C1 segment of cervical spinal cord (tissue), 14 donors: ENCODE measurements at regions not wholly inside any gene's neighbourhood (a gene's known extent, or its start where the extent isn't known, plus 50 kb on each side); places are given as distances from the start of the nearest gene placed in this dataset.
"Not testable (repeated sequence)": the region's sequence is repeated elsewhere in the genome, so short reads cannot be mapped to it uniquely, and the experiment has no call there.

Experiments used
- DNase-seq, 14 donors: peaks; one replicate each; lab custom pipeline; 2025; lab: John Stamatoyannopoulos, UW

DNA sequence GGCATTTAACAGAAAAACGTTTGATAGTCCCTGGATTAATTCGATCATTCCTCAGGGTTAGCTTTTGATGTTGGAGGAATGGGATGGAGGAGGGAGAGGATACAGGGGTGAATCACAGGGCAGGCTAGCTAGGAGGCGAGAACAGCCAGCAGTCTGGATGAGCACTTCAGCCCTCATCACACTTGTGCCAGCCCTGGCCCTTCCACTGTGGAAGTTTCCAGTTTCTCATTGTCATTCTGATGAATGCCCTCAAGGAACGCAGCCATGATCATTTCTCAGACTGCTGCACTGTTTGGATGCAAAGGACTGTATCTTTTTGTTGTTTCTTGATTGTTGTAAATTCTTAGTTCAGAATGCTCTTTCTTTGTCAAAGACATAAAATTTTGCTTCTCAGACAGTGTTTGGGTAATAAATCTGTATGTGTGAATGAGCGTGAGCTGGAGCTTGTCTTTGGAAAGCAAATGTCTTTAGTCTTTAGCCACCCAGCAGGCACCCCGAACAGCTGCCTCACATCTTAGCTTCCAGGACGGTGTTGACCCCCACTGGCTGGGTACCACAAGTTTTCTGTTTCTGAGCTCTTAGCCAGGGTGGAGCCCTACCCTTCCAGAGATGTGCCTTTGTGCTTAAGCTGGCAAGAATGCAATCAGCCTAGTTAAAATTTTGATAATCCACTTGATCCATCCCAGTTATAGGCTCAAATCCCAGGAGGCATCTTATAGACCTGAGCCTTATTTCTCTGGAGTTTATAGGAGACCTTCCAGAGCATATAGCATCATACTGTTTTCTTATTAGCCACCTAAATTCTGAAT lies 121.1 kb downstream of the PDCD6IP start:
- peak in 4 of 14 donors; percentile 1 to 22 (median 12) for DNase-seq

DNA sequence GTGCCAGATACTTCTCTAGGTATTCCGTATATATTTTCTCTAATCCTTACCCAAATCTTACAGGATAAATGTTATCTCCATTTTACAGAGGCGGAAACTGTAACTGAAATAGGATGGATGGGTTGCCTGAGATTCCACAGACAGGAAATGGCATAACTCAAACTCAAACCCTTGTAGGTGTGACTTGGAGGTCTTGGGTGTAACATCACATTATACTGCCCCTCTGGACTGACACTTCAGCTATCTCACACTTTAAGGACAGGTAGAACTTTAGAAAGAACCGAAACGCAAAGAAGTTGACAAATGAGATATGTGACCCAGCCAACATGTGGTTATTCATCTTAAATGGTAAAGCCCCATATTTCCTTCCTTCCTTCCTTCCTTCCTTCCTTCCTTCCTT lies 122.1 kb downstream of the PDCD6IP start:
- DNase-seq, result no peak

DNA sequence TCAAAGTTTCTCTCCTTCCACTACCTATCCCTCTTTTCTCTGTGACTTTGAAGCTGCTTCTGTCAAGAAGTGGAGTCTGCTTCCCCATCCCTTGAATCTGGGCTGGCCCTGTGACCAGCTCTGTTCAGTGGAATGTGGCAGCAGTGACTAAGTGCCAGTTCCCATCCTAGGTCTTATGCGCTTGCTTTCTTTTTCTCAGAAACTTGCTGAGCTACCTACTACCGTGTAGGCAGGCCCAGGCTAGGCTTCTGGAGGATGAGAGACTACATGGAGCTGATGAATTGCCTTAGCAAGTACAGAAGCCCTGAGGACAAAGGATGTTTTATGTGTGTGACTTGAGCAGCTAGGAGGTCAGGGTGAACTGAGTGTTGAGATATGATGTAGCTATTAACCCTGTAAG lies 123.2 kb downstream of the PDCD6IP start:
- no peak for DNase-seq

DNA sequence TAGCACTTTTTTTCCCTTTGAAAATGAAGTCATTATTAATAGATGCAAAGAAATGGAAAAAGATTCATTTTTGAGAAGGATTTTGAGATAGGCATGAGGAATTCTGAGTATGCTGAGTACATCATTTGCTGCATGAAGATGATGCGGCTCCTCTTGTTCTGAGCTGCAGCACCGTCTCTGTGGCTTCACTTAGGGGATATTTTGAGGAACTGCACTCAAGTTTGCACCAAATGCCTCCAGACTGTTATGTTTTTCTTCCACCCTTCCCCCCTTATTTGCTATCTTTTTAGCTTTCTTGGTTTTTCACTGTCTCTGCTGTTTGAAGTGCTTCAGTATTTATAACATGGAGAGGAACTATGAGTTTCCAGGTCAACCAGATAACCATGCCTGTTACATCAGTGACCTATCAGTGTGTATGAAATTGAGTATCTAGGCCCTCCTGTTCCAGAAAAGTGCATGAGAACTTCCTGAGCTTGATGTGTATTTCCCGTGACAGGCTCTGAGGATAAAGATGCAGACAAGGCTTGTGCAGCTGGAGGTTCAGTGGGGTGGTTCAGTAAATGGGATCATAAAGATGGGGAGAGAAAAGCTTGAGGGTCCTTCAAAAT lies 128.7 kb downstream of the PDCD6IP start:
- DNase-seq, result no peak

DNA sequence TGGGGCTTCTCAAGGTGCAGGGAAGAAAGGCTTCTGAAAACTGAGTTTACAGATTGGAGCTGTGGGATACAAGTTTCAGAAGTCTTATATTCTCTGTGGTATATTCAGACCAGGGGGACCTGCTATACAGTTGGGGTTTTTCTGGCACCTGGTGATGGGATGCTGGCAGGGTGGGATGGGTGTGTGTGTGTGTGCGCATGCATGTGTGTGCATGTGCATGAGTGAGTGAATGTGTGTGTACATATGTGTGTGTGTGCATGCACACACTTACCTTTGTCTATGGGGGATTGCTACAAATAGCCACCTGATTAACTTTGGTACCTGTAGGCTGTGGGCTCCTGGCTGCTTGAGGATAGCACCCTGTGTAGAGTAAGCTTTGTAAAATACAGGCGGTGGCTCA lies 131.4 kb downstream of the PDCD6IP start:
- no peak for DNase-seq

DNA sequence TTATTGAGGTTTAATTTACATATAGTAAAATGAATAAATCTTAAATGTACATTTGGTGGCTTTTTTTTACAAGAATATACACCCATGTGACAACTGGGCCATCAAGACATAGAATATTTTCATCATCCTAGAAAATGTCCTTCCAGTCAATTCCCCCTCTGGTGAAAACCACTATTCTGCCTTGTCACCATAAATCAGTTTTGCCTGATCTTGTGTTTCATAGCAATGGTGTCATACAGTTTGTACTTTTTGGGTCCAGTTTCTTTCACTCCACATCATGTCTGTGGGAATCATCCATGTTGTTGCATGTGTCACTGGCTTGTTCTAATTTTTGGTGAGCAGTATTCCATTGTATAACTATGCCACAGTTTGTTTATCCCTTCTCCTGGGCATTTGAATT lies 133.1 kb downstream of the PDCD6IP start:
- no peak for DNase-seq

DNA sequence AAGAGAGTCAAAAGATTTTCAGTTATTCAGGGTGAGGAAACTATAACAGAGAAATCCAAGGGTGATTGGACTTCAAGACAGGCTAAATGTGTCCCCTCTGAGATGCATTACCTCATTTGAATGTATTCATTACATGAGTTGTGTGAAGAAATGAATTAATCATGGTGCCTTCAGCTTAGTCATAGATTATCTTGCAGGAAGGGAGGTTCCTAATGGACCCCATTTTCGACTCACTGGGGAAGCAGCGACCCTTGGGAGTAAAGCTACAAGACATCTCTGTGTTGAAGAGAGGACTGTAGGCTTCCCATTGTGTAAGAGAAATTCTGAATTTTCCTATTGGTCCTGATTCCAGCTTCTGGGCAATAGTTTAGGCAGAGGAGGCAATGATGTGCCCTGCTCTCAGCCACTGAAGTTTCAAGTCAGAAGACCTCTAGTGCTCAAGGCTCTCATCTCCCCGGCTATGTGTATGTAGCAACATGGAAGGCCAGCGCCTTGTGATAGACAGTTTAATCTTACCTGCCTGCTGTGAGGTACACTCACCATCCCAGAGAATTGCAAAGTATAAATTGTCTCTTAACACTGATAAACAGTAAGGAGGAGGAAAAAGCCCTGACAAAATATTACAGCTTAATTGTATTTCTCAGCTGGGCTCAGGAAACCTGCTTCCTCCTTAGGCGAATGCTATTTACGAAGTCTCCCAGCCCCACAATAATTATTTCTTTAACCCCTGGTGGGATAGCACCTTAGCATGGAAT lies 133.8 kb downstream of the PDCD6IP start:
- no peak for DNase-seq

DNA sequence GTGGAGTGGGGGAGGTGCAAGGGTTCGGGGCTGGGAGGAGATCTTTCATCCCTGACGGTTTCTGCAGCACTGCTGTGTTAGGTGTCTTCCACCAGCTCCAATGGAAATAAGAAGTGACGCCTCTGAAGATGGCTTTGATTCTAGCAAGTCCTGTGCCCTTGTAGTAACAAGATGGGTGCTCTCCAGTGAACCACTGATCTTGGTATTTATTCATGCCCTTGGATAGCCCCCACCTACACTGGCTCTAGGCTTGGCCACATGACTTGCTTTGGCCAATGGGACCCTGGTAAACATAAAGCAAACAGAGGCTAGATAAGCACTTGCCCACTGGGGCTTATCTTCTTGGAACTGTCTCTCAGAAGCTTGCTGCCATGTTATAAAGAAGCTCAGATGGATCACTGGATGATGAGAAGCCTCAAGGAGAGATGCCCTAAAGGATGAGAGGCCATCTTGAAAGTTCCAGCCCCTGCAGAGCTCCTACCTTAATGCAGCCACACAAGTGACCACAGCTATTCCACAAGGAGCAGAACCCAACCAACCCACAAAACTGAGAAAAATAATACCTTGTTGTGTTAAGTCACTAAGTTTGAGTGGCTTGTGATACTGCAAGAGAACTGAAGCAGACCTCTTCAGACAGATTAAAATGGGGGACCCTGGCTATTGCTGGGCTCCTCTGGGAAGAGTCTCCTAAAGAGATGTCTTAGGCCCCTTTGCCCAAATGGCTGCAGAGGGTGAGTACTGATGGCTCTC lies 137.9 kb downstream of the PDCD6IP start:
- DNase-seq, result no peak

DNA sequence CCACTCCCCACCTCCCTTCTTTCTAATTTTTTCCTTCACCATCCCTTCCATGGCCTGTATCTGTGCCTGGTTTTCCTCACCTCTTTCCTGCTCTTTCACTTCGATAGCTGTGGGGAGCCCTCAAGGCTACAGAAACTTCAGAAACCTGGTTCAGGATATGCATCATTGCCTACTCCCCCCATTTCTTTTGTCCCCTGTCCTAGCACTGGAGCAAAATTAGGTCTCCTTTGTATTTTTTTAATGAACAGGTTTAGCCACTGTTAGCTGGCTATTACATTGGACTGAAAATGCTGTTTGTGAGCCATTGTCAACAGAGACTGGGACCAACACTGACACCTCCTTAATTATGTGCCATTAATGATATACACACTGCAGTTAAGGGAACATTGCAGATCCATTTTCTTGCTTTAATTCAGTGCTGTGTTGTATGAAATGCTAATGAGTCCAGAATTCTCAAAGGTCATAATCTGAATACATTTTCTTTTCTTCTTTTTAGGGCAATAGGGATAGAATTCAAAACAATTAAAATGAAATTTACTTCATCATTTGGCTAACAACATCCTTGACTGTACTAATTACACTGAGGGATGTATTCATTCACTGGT lies 138.6 kb downstream of the PDCD6IP start:
- no peak for DNase-seq

DNA sequence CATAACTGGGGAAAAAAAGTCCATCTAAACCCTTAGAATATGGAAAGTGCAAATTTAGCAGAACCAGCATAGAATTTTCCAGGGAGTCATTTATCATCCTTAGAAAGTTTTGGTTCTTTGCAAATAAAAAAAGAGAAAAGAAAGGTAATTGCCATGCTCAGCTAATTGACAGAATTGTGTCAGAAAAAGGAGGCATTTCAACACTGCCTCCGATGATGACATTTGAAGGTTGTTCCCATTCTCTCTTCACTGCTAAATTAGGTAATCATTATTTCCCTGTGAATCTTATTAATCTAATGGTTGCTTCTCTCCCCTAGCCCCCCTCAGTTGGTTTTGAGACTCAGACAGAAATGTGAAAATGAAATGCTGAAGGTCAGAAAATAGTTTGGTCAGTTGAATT lies 139.2 kb downstream of the PDCD6IP start:
- no peak for DNase-seq

DNA sequence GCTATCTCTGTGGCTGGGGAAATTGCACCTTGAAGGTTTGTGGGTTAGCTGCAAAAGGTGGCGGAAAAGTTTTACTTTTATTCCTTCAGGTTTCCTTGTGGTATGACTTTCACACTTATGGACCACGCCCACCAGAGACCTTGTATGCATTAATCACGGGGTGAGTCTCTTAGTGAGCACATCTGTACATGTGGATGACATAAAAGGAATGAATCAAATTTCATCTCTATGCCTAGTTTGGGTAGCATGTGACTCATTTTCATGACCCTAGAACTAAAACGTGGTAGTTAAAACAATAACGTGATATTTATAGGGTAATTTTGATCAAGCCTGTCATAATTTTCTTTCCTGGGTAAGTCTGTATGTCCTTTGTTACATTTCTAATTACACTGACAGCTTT lies 141.7 kb downstream of the PDCD6IP start:
- DNase-seq, result no peak

DNA sequence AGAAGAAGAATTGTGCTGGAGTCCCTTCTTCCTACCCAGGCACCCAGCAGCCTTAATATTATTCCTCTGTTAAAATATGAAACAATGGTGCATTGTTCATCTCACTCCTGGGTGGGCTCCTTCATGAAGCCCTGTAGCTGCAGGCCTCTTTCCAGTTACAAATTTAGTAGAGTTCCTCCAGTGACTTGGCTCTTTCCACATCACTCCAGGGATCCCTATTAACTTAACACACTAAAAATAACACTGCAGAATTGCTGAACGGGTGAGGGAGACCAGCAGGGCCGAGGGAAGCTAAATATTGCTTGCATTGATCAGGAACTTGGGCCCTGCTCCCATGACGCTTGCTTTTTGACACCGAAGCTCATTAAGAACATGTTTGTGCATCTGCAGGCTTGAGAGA lies 142.3 kb downstream of the PDCD6IP start:
- DNase-seq, result peak in 1 of 14 donors; percentile 41

DNA sequence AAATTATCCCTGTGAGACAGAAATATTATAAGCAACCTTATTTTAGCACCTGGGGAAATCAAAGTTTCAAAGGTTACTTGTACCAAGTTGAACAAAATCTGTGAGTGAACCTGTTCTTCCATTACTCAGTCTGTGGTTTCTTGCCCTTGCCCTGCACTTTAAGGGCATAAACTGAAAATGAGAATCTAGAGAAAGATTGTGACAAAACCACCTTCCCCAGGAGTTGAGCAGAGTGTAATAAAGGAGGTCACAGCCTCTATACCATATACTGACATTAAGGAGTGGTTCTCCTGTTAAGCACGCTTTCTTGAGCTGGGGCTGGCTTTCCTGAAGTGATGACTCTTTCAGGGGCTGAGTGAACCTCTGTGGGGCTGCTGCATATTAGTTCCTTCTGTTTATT lies 143.4 kb downstream of the PDCD6IP start:
- no peak for DNase-seq

DNA sequence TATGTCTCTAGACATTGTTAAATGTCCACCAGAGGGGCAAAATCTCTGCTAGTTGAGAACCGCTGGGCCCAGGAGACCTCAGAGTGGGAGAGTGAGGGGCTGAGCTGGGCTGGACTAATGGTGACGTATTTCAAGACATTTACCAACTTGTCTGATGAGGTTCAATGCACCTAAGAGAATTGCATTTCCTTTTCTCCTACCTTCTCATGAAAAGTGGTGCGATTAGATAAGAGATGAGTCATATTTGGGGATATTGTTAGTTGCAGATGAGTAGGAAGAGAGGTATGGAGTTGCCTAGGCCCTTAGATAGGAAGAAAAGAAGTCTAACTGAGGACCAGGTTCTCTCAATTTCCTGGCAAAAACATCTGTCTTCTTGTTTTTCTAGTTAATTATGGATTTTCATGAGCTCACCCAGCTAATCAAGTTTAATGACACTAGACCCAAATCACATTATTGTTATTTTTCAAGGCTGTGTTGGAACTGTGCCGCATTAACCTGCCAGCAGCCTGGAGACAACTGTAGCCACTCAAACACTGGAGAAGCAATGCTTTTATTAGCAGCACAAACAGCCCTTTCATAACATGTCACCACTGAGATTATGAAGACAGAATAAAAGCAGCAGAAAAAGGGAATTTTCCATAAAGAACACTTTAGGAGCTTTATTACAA lies 144.2 kb downstream of the PDCD6IP start:
- no peak for DNase-seq

DNA sequence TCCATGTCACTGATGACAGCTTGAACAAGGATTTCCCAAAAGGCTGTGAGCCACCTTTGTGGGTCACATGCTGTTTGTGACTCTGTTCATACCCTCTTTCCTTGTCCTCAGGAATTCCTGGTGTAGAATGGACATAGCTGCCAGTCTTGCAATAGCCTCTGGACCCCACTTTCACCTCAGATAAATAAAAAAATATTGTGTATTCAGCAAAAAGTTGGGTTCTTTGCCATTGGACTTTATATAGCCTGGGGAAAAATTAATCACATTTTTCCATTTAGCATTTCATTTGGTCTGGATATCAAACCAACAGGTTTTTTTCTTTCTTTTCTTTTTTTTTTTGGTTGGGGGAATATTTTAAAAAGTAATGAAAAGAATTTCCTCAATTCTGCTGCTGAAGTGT lies 144.8 kb downstream of the PDCD6IP start:
- DNase-seq, result no peak

DNA sequence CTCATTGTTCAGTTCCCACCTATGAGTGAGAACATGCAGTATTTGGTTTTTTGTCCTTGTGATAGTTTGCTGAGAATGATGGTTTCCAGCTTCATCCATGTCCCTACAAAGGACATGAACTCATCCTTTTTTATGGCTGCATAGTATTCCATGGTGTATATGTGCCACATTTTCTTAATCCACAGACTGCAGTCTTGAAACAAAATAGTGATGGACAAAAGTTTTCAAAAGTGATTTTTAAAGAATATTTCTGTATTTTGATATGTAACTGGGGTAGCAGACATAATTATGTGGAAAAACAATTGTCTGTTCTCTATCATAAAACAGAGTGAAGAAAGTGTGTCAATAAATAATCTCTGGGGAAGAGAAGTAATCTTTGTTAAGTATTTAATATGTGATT lies 148.2 kb downstream of the PDCD6IP start:
- not testable (repeated sequence) for DNase-seq

DNA sequence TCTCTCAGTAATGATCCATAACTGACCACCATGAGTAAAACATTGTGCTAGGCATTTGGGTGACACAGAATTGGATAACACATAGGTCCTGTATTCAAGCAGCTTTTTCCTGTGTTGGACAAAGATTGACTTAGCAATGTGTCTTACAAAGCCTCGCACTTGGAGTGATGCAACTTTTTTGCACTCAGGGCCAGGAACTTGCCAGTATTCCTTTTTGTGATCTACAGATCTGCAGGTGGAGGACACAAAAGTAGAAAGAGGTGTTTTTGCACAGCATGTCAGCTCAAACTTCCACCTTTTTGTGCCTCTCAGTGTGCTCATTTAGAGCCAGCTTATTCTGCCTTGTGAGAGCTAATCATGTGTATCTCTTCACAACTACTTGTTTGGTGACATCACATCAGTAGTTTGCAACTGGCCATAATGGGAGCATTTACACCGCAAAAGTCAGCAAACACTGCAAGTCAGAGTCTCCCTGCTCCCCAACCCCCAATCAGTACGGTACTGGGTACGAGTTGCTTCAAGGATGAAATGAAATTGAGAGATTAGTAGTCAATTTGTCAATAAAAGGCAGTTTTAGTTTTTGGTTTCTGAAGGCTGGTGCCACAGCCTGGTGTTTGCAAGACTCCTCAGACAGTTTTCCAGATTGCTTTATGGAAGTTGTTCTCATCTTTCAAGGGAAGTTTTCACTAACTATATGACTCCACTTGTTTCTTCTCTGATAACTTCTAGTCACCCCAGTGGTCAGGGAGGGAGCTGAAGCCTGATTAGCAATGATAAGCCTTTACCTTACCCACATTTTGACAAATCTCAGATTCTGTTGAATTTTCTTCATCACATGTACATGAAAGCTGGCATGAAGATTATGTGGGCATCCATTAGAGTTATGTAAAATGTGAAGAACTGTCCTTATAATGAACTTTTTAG lies 149.1 kb downstream of the PDCD6IP start:
- no peak for DNase-seq

DNA sequence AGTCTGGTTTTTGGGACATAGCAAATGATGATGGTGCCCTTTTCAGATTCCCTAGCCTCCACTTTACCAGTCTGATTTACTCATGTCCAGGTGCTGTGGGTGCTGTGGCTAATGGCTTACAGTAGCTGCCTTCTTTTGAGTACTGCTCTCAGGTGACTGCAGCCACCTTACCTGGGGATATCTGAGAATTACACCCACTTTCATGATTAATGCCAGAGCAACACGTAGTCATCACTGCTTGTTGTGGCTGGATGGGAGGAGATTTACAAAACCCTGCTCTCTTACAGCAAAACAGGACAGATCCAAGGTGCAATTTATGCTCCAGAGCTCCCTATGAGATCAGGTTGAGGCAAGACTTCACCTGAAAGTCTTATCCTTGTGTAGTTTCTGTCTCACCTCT lies 150.6 kb downstream of the PDCD6IP start:
- DNase-seq, result no peak

DNA sequence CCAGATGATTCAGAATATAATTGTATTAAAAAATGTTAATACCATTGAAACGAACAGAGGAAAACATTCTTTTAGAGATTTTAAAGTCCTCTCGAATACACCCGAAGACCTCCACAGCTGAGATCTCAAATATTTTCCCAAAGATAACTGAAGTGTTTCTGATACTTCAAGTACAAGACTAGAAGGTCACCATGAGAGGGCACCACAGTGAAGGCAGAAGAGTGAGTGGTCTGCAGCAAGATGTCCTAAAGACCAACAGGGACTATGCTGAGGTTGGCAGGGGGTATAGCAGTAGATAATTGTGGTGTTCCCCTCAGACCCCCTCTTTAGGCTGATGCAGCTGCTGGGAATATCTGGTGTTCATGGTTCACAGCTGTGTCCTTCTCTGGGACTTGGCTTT lies 156.5 kb downstream of the PDCD6IP start:
- DNase-seq, result no peak

DNA sequence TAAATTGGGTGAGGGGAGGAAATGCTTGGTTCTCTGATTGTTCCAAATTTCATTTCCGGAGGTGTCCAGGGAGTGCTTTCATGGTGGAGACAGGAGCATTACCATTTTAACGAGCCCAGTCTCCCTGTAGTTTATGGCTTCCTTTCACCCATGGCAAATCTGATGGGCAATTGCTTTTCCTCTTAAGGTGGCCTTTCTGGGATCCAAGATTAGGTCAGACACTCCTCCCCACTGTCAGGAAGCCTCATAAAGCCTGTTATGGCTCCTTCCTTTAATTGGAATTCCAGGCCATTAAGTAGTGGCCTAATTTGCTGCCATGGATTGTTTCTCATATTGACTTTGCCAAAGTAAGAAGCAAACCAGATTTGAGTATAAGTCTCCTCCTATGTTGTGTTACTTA lies 157.8 kb downstream of the PDCD6IP start:
- DNase-seq, result no peak
